ENCODE measurements at regions not wholly inside any gene's neighbourhood (a gene's known extent, or its start where the extent isn't known, plus 50 kb on each side); places are given as distances from the start of the nearest gene placed in this dataset.

DNA sequence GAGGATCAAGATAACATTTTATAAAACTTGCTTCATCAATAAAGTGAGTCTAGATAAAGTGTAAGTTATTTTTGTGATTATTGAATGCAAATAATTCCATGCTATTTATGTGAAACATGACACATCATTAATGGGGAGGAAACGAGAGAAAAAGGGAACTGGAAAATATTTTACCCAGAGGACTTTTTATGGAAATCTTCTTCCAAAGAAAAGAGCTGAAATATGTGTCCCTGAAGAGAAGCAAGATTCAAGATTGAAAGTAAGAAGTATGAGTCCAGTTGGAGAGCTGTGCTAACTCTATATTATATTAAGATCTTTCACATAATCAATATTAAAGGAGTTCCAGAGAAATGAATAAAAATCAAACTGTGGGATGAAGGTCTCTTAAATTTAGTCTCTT is 1361.8 kb downstream of the GATA3 start:
- Histone ChIP-seq H3K4me3 (no peak overlapping the region), H3K4me1 (replicated peaks) (no peaks in the 10 kb centered on the region), H3K27me3 (replicated peaks; ENCODE audit: insufficient read depth) (no peaks in the 10 kb centered on the region), H3K27ac (no peak overlapping the region), H3K9me3 (no peaks in the 10 kb centered on the region), H3K36me3 (no peaks in the 10 kb centered on the region)
- DNase-seq (ENCODE audit: low spot score) = no peak
- WGBS = 11% methylated on average over 1 of the region's 1 CpG
- intact Hi-C loops (cut with DNase I) = no loop called here
- TF ChIP-seq CTCF (IDR thresholded peaks at IDR 0.05) (no peak), POLR2A (IDR thresholded peaks at IDR 0.05) (no peak), POLR2AphosphoS5 (IDR thresholded peaks at IDR 0.05) (no peak)

GRCh38 chr10:9419757-9420156 is 1365.3 kb downstream of the GATA3 start:
- no peaks in the 10 kb centered on the region for H3K27me3 ChIP-seq (replicated peaks; ENCODE audit: insufficient read depth)
- no peak for TF ChIP-seq CTCF (IDR thresholded peaks at IDR 0.05)
- TF ChIP-seq POLR2AphosphoS5 (IDR thresholded peaks at IDR 0.05) = no peak
- TF ChIP-seq POLR2A (IDR thresholded peaks at IDR 0.05) = no peak
- H3K27ac ChIP-seq = no peak overlapping the region
- H3K9me3 ChIP-seq = no peaks in the 10 kb centered on the region
- no peak overlapping the region for H3K4me3 ChIP-seq
- intact Hi-C loops (cut with DNase I) = no loop called here
- no peaks in the 10 kb centered on the region for H3K36me3 ChIP-seq
- no peak for DNase-seq (ENCODE audit: low spot score)
- H3K4me1 ChIP-seq (replicated peaks) = no peaks in the 10 kb centered on the region

DNA sequence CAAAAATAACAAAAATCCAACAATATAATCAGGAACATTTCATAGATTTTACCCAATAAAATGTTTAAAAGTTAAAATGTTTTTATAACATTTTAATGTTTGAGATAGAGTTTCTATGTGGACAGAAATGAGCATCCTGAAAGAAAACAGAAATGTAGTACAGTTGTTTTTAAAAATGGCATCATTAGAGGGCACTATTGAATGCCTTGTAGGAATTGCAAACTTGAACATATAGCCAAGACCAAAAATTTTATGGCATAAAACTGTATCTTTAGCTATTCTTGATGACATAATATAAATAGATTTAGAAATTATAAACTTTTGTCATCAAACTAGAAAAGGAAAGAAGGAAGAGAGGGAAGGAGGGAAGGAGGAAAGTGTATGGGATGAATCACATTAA is 1372.7 kb downstream of the GATA3 start:
- no peak overlapping the region for H3K4me3 ChIP-seq
- TF ChIP-seq POLR2A (IDR thresholded peaks at IDR 0.05) (no peak), CTCF (IDR thresholded peaks at IDR 0.05) (no peak), POLR2AphosphoS5 (IDR thresholded peaks at IDR 0.05) (no peak)

DNA sequence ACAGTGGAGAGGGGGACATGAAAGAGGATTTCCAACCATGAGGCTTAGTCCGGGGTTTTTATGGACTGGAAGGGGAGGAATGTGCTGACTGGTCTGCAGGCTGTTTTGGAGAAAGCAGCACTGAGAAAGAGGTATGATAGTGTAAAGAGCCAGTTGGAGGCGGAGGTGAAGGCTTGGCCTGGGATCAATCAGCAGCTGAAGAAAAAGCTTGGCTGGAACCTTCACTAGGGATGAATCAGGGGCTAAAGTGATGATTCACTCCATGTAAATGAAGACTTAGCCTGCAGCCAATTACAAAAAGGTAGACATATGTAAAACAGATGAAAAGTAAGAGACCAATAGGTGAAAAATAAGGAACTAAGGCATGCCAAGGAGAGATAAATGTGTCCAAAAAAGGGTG is 1382.6 kb downstream of the GATA3 start:
- no peak for TF ChIP-seq POLR2AphosphoS5 (IDR thresholded peaks at IDR 0.05)
- TF ChIP-seq POLR2A (IDR thresholded peaks at IDR 0.05) = no peak
- TF ChIP-seq CTCF (IDR thresholded peaks at IDR 0.05) = no peak
- no peak overlapping the region for H3K27ac ChIP-seq
- no peaks in the 10 kb centered on the region for H3K36me3 ChIP-seq
- H3K27me3 ChIP-seq (replicated peaks; ENCODE audit: insufficient read depth) = no peaks in the 10 kb centered on the region
- no peak overlapping the region for H3K4me3 ChIP-seq
- H3K4me1 ChIP-seq (replicated peaks) = no peaks in the 10 kb centered on the region
- DNase-seq (ENCODE audit: low spot score) = no peak
- WGBS = 68% methylated on average over 2 of the region's 2 CpGs
- intact Hi-C loops (cut with DNase I) = no loop called here
- H3K9me3 ChIP-seq = no peaks in the 10 kb centered on the region

More for the DNA sequence above, 1372.7 kb downstream of the GATA3 start:
- DNase-seq (ENCODE audit: low spot score) = no peak
- Histone ChIP-seq H3K4me1 (replicated peaks) (no peaks in the 10 kb centered on the region), H3K27me3 (replicated peaks; ENCODE audit: insufficient read depth) (no peaks in the 10 kb centered on the region), H3K27ac (no peak overlapping the region), H3K36me3 (no peaks in the 10 kb centered on the region), H3K9me3 (no peaks in the 10 kb centered on the region)
- intact Hi-C loops (cut with DNase I) = no loop called here

DNA sequence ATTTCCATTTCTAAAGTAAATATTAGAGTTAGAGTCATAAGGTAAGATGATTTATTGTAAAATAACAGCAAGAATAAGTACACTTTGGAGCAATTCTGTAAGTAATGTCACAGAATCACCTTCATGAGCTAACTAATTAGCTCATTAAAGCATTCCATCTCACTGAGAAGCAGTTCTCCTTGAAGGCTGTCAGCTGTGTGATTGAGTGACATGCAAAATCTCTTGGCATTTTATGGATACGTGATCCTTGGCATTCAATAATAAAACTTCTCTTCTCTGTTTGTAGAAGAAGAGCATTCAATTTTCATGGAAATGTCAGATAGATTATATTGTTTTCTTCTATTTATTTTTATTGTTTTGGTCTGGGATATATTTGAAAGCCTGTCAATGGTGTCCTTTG is 1389.3 kb downstream of the GATA3 start:
- Histone ChIP-seq H3K27ac (no peak overlapping the region), H3K9me3 (no peaks in the 10 kb centered on the region), H3K4me1 (replicated peaks) (no peaks in the 10 kb centered on the region), H3K4me3 (no peak overlapping the region), H3K36me3 (no peaks in the 10 kb centered on the region), H3K27me3 (replicated peaks; ENCODE audit: insufficient read depth) (no peaks in the 10 kb centered on the region)
- no peak for DNase-seq (ENCODE audit: low spot score)
- 74% methylated on average over 1 of the region's 1 CpG for WGBS
- no peak for TF ChIP-seq POLR2AphosphoS5 (IDR thresholded peaks at IDR 0.05)
- no peak for TF ChIP-seq POLR2A (IDR thresholded peaks at IDR 0.05)
- TF ChIP-seq CTCF (IDR thresholded peaks at IDR 0.05) = no peak
- intact Hi-C loops (cut with DNase I) = no loop called here
